GM21390 (cell line): ENCODE measurements at regions not wholly inside any gene's neighbourhood (a gene's known extent, or its start where the extent isn't known, plus 50 kb on each side); places are given as distances from the start of the nearest gene placed in this dataset.

ENCODE experiments used
- ATAC-seq: cut with Tn5 transposase; IDR thresholded peaks from one replicate; pipeline ENCODE4 v1.9.1; 2021; ENCODE audit not compliant: unreplicated experiment

DNA sequence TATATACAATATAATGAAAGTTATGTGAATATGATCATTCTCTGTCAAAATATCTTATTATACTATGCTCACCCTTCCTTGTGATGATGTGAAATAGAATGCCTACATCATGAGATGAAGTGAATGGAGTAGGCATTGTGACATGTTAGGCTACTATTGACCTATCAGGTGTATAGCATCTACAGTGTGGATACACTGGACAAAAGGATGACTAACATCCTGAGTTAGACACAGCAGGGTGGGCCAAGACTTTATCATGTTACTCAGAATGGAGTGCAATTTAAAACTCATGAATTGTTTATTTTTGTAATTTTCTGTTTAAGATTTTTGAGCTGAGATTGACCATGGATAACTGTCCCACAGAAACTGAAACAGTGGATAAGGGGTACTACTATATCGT lies 53.4 kb upstream of the NAV3 start:
- no peak for ATAC-seq

DNA sequence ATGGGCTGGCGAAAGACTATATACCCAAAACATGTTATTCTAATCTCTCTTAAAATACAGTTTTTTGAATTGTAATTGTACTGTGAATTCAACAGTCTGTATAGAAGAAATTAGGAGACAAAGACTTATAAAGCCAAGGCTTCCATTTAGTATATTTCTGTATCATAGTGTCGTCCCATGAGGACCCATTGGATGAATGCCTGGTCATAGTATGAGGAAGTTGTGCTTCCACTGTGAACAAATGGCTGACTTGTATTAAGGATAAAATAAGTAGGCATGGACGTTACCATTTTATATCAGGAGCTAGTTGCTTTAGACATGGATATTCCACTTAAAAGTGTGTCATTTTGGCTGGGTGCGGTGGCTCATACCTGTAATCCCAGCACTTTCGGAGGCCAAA lies 55.9 kb upstream of the NAV3 start:
- ATAC-seq = no peak

DNA sequence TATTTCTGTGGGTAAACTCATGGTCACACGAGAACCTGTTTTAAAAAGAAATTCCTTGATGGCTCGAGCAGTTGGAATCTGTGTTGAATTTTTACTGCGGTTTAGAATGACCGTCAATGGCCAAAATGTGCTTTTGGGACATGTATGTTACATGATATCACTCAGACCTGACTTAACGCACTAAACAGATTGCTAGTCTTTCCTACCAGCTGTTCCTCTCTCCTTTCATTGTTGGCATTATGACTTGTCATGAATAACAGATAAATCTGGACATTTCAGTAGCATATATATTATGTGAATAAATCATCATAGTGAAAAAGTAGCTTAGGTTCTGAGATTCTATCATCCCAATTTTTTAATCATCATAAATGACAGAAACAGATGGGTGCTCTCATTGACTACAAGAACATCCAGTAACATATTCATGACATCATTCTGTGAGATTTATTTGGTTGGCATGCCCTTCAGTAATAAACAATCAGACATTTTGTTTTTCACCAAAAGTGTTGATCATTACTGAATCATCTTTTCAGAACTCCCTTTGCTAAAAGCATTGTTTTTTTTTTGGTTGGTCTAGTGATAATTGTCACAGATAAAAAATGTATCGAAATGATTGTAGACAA lies 57.9 kb upstream of the NAV3 start:
- no peak for ATAC-seq

GRCh38 chr12:77768558-77768957 lies 62.1 kb upstream of the NAV3 start:
- no peak for ATAC-seq

- ATAC-seq = no peak
Measured at GRCh38 chr12:77767756-77768343, 62.8 kb upstream of the NAV3 start.

DNA sequence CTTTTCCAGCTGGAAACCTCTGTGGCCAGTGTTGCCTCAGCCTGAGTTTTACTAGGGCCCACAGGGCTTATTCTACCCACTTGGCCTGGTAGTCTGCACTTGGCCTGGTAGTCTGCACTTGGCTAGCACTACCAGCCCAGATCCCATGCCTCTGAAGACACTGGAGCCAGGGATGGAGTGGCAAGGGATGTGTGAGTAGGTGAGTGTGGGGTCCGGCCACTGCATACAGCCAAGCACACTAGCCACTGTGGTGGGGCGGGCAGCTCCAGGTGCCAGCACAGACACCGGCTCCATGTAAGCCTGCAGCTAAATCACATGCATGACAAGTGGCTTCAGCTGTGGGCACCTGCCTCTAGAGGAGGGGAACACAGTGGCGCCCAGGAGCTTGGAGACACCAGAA lies 63.4 kb upstream of the NAV3 start:
- no peak for ATAC-seq

DNA sequence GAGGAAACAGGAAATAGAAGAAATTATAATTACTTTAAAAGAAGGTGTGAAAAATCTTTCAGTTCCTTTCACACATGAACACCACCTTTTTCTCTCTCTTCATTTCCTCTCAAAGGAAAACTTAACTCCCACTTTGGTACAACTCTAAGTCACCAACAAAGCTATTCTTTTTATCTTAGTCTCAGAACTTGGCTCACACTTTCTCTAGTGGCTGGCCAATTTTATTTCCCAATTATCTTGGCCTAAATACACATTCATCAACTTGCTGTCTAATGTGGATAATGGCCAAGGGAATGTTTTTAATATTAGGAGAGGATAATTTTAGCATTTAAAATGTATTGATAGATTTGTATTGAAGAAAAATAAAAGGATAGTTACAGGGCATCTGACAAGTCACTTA lies 64.5 kb upstream of the NAV3 start:
- ATAC-seq = no peak

- ATAC-seq = no peak
Measured at GRCh38 chr12:77761286-77761685, 69.4 kb upstream of the NAV3 start.

DNA sequence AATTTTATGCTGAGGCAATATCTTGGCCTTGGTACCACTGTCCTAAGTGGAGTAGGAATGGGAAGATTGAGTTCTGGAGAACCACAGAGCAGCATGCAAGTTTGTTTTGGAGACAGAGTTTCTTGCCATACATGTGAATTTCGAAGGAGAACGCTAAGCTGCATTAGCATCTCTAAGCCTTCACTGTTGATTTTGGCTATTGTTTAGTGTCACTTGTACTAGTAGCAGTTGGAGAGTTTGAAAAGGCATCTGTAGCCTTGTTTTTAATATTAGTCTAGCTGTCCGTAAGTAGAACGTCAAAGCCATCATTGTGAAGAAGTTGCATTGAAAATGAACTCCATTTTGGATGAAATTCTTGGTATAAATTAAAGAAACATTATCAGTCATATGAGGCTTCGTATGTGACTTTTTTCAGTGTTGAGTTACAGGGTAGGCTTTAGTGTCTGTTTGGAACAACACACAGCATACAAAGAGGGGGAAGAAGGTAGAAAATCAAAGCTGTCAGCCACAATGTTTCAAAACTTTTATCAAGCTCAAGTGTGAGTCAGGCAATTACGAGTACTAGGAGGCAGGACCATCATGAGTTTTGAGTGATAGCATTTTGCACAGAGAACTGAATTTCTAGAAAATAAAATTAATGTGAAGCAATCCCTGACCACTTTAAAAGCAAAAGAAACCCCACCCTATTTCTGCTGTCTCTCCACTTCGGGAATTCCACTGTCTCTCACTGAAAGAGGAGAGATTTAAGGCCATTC lies 70.2 kb upstream of the NAV3 start:
- no peak for ATAC-seq

DNA sequence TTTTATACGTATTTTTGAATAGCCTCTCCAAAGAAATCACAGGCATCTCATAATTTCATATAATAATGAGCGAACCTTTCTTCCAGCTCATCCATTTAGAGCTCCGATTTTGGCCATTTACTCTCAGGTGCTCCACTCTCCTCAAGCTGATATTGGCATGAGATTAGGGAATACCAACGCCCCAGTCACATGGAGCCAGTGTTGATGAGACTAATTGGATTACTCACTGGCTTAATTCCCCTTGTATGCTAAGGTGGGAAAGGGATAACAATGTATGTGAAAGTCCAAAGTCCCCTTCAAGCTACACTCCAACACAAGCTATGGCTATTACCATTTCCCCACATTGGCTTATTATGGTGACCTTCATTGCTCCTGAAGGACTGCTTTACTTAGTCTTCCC lies 76.6 kb upstream of the NAV3 start:
- no peak for ATAC-seq

GRCh38 chr12:77751939-77752338 lies 78.8 kb upstream of the NAV3 start:
- no peak for ATAC-seq

DNA sequence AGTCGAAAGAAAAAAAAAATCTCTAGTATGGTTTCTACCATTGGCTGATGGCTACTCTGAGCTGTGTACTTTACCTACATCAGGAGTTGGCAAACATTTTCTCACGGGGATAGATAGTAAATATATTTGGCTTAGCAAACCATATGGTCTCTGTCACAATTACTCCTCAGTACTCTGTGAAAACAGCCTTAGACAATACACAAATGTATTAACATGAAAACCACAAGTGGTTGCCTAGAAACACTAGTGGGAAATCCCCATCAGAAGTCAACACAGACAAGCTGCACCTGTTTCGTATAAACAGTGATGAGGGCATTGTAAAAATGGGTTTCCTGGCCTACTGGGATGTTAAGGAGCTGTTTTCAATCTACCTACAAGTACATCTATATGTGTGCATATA lies 84.6 kb upstream of the NAV3 start:
- peak; percentile 100 for ATAC-seq

DNA sequence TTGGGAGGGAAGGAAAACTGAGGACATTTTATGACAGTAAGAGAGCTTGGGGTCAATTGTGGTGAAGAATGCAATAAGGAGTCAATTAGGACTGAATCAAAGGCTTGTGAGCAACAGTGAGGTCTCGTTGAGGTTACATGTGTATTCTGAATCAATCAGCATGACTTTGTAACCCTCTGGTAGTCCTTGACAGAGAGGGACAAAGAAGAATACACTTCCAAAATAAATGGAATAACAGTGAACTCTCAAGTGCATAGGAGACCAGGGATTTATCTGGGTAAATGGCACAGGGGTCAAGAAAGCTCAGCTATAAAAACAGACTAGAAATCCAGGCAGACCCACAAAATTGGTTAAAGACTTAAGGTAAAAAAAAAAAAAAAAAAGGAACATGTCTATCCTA lies 85.1 kb upstream of the NAV3 start:
- no peak for ATAC-seq

- no peak for ATAC-seq
Measured at GRCh38 chr12:77742631-77743030, 88.1 kb upstream of the NAV3 start.

GRCh38 chr12:77741974-77742517 lies 88.6 kb upstream of the NAV3 start:
- no peak for ATAC-seq

GRCh38 chr12:77736219-77736965 lies 94.3 kb upstream of the NAV3 start:
- ATAC-seq = no peak

GRCh38 chr12:77734214-77734883 lies 96.3 kb upstream of the NAV3 start:
- no peak for ATAC-seq

DNA sequence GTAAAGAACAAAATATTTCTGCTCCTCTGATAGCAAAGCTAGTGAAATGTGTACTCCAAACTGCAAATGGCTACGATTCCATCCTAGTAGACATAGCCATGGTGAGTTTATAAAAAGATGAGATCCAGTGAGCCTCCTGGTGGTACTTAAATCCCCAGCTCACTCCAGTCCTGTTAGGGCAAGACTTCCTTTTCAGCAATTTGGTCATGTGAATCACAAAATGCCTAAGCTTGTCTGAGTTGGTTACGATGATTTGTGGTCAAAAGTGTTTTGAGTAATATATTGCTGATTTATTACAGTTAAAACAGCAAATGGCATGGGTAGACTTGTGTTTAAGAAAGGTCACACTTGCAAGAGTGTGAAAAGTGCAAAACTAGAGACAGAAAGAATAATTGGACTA lies 102.7 kb upstream of the NAV3 start:
- ATAC-seq = no peak

GRCh38 chr12:77727442-77728001 lies 103.2 kb upstream of the NAV3 start:
- ATAC-seq = no peak

DNA sequence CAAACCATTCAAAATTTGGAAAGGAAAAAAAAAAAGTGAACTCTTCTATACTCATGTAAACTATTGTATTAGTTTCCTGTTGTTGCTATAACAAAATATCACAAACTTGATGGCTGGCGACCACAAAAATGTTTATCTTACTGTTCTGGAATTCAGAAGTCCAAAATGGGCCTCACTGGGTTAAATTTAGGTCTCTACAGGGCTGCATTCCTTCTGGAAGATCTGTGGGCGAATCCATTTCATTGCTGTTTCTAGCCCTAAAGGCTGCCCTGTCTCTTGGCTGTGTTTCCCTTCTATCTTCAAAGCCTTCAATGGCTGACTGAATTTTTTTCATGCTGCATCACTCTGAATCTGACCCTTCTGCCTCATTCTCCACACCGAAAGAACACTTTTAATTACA lies 105.1 kb upstream of the NAV3 start:
- no peak for ATAC-seq
